Activated T-cell treated with anti-CD3 and anti-CD28 coated beads, Interleukin-2, amount 50 U/mL, for 24 hours (primary cell): ENCODE measurements at regions not wholly inside any gene's neighbourhood (a gene's known extent, or its start where the extent isn't known, plus 50 kb on each side); places are given as distances from the start of the nearest gene placed in this dataset.

ENCODE experiments used
- DNase-seq: peaks from one replicate; pipeline ENCODE4 v3.0.0-alpha.2; 2020
- H3K27ac Mint-ChIP-seq: 2 replicates; pipeline ENCODE4 v1.8.0; 2020; ENCODE audit warnings: mild to moderate bottlenecking, mixed read lengths
- H3K27me3 Mint-ChIP-seq: 2 replicates; pipeline ENCODE4 v1.8.0; 2020; ENCODE audit warnings: mixed read lengths
- H3K36me3 Mint-ChIP-seq: 2 replicates; pipeline ENCODE4 v1.8.0; 2020; ENCODE audit warnings: low read depth, mixed read lengths
- H3K4me1 Mint-ChIP-seq: 2 replicates; pipeline ENCODE4 v1.8.0; 2020; ENCODE audit warnings: low read depth, mixed read lengths
- H3K4me3 Mint-ChIP-seq: 2 replicates; pipeline ENCODE4 v1.8.0; 2020; ENCODE audit warnings: mild to moderate bottlenecking, moderate library complexity, mixed read lengths
- H3K9me3 Mint-ChIP-seq: 2 replicates; pipeline ENCODE4 v1.8.0; 2020; ENCODE audit warnings: mixed read lengths

DNA sequence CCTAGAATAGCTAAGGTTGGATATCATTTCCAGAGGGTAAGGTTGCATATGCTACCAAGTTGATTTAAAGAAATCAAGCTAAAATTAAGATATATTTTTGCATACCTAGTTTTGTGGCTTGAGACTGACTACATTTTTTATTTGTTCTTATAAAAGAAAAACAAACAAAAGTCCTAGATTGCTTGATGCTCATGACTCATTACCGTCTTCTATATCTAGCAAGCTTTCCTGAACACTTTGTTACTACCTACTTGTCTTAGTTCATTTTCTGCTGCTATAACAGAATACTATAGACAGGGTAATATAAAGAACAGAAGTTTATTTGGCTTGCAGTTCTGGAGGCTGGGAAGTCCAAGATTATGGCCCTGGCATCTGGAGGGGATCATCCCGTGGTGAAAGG, 152.1 kb upstream of the THRB start:
- no peak for DNase-seq
- peaks cover 2% of the 10 kb centered on the region for H3K9me3 Mint-ChIP-seq
- H3K36me3 Mint-ChIP-seq = no peaks in the 10 kb centered on the region
- no peaks in the 10 kb centered on the region for H3K4me1 Mint-ChIP-seq
- H3K4me3 Mint-ChIP-seq = no peak overlapping the region
- no peaks in the 10 kb centered on the region for H3K27me3 Mint-ChIP-seq
- no peak overlapping the region for H3K27ac Mint-ChIP-seq

DNA sequence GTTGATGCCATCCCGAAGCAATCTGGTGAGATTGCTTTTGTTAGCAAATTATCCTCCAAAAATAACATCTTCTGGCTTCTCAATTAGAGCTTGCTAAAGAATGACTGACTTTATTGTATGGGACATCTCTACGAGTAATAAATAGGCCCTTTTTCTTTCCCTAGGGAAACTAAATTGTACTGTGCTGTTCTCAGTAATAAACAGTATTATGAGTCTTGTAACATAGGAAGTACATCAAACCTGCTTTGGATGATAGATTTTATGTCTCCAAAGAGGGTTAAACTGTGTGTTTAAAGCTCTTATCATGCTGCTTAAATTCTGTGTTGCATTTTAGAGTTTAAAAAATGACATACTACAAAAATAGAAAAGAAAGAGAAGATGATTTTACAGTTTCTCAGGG, 153.4 kb upstream of the THRB start:
- no peak overlapping the region for H3K4me3 Mint-ChIP-seq

GRCh38 chr3:24650839-24651238, 156.2 kb upstream of the THRB start:
- no peak overlapping the region for H3K4me3 Mint-ChIP-seq
- H3K27me3 Mint-ChIP-seq = no peaks in the 10 kb centered on the region
- no peaks in the 10 kb centered on the region for H3K36me3 Mint-ChIP-seq
- H3K27ac Mint-ChIP-seq = no peak overlapping the region
- peaks cover 3% of the 10 kb centered on the region for H3K9me3 Mint-ChIP-seq
- no peaks in the 10 kb centered on the region for H3K4me1 Mint-ChIP-seq
- DNase-seq = no peak

More for the DNA sequence above, 153.4 kb upstream of the THRB start:
- peaks cover 2% of the 10 kb centered on the region for H3K9me3 Mint-ChIP-seq
- no peak for DNase-seq
- H3K36me3 Mint-ChIP-seq = no peaks in the 10 kb centered on the region
- H3K27me3 Mint-ChIP-seq = no peaks in the 10 kb centered on the region
- no peak overlapping the region for H3K27ac Mint-ChIP-seq
- H3K4me1 Mint-ChIP-seq = no peaks in the 10 kb centered on the region

DNA sequence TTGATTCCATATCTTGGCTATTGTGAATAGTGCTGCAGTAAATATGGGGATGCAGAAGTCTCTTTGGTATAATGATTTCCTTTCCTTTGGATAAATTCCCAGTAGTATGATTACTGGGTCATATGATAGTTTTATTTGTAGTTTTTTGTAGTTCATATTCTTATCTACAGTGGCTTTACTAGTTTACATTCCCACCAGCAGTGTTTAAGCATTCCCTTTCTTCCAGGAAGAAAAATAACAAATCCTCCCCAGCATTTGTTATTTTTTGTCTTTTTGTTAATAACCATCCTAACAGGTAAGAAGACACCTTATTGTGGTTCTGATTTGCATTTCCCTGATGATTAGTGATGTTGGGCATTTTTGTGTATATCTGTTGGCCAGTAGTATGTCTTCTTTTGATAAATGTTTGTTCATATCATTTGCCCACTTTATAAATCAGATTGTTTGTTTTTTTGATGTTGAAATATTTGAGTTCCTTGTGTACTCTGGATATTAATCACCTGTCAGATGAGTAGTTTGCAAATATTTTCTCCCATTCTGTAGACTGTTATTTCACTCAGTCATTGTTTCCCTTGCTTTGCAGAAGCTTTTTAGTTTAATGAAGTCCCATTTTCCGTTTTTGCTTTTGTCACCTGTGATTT, 163.3 kb upstream of the THRB start:
- H3K9me3 Mint-ChIP-seq = peaks cover 3% of the 10 kb centered on the region
- no peak for DNase-seq
- H3K27ac Mint-ChIP-seq = no peak overlapping the region
- H3K36me3 Mint-ChIP-seq = no peaks in the 10 kb centered on the region
- H3K4me1 Mint-ChIP-seq = no peaks in the 10 kb centered on the region
- no peak overlapping the region for H3K4me3 Mint-ChIP-seq
- H3K27me3 Mint-ChIP-seq = no peaks in the 10 kb centered on the region

GRCh38 chr3:24661175-24661584, 166.5 kb upstream of the THRB start:
- no peak for DNase-seq
- Mint-ChIP-seq H3K4me3 (no peak overlapping the region), H3K27me3 (no peaks in the 10 kb centered on the region), H3K36me3 (no peaks in the 10 kb centered on the region), H3K9me3 (no peaks in the 10 kb centered on the region), H3K27ac (no peak overlapping the region), H3K4me1 (no peaks in the 10 kb centered on the region)

DNA sequence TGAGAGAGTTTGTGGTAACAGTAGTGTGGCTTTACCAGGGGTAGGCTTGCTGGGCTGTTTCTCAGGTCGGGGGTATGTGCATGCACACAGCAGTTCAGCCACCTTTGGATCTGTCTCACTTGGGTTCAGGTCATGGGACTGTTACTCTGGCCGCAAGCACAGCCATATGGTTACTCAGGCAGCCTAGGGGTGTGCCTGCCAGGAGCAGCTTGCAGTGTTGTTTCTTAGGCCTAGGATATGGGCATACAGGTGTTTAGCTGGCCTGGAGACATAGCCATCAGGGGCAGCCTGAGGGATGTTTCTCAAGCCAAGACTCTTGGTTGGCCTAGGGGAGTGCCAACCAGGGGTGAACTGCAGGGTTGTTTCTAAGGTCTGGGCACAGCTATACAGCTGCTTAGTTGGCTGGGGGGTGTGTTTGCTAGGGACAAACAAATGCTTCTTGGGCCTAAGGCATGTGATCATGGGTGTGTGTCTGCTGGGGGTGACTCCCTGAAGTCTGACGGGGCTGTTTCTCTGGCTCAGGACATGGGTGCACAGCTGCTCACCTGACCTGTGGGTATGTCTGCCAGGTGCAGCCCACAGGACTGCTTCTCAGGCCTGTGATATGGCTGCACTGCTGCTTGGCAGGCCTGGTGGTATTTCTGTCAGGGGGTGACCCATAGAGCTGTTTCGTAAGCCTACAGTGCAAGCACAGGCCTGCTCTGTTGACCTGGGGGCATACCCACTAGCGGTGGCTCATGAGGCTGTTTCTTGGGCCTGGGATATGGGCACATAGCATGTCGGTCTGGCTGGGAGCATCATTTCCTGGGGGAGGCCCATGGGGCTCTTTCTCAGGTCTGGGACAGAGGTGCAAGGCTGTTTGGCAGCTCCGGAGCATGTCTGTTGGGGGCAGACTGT, 168.0 kb upstream of the THRB start:
- Mint-ChIP-seq H3K9me3 (no peaks in the 10 kb centered on the region), H3K27ac (no peak overlapping the region), H3K36me3 (no peaks in the 10 kb centered on the region)

DNA sequence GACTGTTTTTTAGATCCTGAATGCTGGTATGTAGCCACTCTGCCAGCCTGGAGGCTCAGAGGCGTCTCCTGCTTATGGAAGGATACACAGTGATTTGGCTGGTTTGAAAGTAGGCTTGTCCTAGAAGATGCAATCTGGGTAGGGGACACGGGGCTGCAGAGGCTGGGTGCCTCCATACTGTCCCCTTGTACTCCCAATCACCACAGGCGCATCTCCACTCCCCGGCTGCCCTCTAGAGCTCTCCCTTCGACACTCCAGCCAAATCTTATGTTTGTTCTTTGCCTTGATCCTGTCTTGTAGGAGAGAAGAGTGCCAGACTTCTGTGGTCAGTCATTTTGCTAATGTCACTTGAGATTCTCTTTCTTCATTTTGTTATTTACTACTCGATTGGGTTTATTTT, 168.8 kb upstream of the THRB start:
- Mint-ChIP-seq H3K9me3 (no peaks in the 10 kb centered on the region), H3K4me1 (no peaks in the 10 kb centered on the region), H3K36me3 (no peaks in the 10 kb centered on the region), H3K4me3 (no peak overlapping the region), H3K27ac (no peak overlapping the region), H3K27me3 (no peaks in the 10 kb centered on the region)
- DNase-seq = no peak

More for the DNA sequence above, 168.0 kb upstream of the THRB start:
- Mint-ChIP-seq H3K4me3 (no peak overlapping the region), H3K4me1 (no peaks in the 10 kb centered on the region), H3K27me3 (no peaks in the 10 kb centered on the region)
- DNase-seq = no peak

DNA sequence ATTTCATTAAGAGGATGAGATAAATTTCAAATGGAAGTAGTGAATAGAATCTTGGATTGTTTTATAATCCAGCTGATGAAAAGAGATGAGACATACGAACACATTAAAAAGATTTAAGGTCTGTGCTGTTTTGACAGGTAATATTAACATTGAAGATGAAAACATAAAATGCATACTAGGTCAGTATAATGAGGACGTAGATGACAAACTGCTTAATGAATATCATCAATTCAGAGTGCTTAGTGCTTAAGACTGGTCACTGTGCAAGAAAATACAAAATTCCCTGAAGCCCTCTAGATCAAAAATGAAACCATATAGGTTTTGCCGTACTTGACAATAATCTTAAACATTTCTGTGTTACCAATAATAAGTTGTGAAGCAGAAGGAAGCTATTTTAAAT, 173.4 kb upstream of the THRB start:
- peaks cover 10% of the 10 kb centered on the region for H3K27me3 Mint-ChIP-seq
- H3K27ac Mint-ChIP-seq = no peak overlapping the region
- no peak overlapping the region for H3K4me3 Mint-ChIP-seq
- DNase-seq = no peak
- no peaks in the 10 kb centered on the region for H3K9me3 Mint-ChIP-seq
- no peaks in the 10 kb centered on the region for H3K4me1 Mint-ChIP-seq
- H3K36me3 Mint-ChIP-seq = no peaks in the 10 kb centered on the region

- Mint-ChIP-seq H3K36me3 (no peaks in the 10 kb centered on the region), H3K9me3 (no peaks in the 10 kb centered on the region), H3K4me1 (no peaks in the 10 kb centered on the region), H3K27me3 (peaks cover 19% of the 10 kb centered on the region), H3K4me3 (no peak overlapping the region), H3K27ac (no peak overlapping the region)
- no peak for DNase-seq
These were observed 176.2 kb upstream of the THRB start for GRCh38 chr3:24670871-24671270.

- H3K4me1 Mint-ChIP-seq = peaks cover 6% of the 10 kb centered on the region
- H3K4me3 Mint-ChIP-seq = no peak overlapping the region
- no peaks in the 10 kb centered on the region for H3K36me3 Mint-ChIP-seq
- peaks cover 34% of the 10 kb centered on the region for H3K27me3 Mint-ChIP-seq
- no peak overlapping the region for H3K27ac Mint-ChIP-seq
- no peak for DNase-seq
- no peaks in the 10 kb centered on the region for H3K9me3 Mint-ChIP-seq
These were observed 178.9 kb upstream of the THRB start for GRCh38 chr3:24673596-24673995.

GRCh38 chr3:24674261-24674660, 179.6 kb upstream of the THRB start:
- Mint-ChIP-seq H3K27ac (no peak overlapping the region), H3K27me3 (peaks cover 39% of the 10 kb centered on the region), H3K4me3 (no peak overlapping the region), H3K9me3 (no peaks in the 10 kb centered on the region), H3K36me3 (no peaks in the 10 kb centered on the region), H3K4me1 (peaks cover 9% of the 10 kb centered on the region)
- no peak for DNase-seq

DNA sequence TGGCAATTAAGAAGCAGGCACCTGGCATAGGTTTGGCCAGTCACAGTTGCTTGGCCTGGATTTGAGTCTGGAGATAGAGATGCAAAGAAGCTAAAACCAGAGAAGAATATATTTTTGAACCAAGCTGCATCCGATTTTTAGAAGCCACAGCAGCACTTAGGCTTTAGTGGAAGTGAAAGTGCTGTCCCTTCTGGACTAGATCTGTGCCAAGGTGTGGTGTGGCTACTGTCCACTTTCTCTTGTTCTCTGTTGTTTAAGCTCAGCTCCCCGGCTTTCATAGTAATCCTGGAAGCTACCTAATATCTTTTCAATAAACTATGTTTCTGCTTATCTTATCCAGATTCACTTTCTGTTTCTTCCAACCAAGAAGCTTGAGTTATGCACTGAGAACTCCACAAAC, 183.4 kb upstream of the THRB start:
- Mint-ChIP-seq H3K9me3 (no peaks in the 10 kb centered on the region), H3K27ac (no peak overlapping the region), H3K36me3 (no peaks in the 10 kb centered on the region), H3K4me3 (no peak overlapping the region), H3K4me1 (peaks cover 12% of the 10 kb centered on the region), H3K27me3 (peaks cover 55% of the 10 kb centered on the region)
- DNase-seq = no peak

- H3K27ac Mint-ChIP-seq = no peak overlapping the region
- H3K27me3 Mint-ChIP-seq = peaks cover 56% of the 10 kb centered on the region
- peaks cover 12% of the 10 kb centered on the region for H3K4me1 Mint-ChIP-seq
- no peaks in the 10 kb centered on the region for H3K9me3 Mint-ChIP-seq
- H3K4me3 Mint-ChIP-seq = no peak overlapping the region
- no peak for DNase-seq
- no peaks in the 10 kb centered on the region for H3K36me3 Mint-ChIP-seq
These were observed 183.8 kb upstream of the THRB start for GRCh38 chr3:24678421-24678865.

DNA sequence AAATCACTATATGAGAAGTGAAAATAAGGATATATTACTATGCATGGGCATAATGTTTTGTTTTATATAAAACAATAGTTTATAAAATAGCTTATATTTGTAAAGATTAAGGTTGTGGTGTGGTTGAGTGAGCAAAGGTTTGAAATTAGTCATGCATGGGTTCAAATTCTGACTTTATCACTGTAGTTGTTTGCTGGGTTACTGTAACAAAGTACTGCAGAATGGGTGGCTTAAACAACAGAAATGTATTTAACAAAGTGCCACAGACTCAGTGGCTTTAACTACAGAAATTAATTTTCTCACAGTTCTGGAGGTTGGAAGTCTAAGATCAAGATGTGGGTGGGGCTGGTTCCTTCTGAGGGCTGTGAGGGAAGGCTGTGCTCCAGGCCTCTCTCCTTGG, 184.8 kb upstream of the THRB start:
- Mint-ChIP-seq H3K27me3 (peaks cover 62% of the 10 kb centered on the region), H3K36me3 (no peaks in the 10 kb centered on the region), H3K9me3 (no peaks in the 10 kb centered on the region), H3K27ac (no peak overlapping the region), H3K4me3 (no peak overlapping the region), H3K4me1 (peaks cover 12% of the 10 kb centered on the region)
- DNase-seq = no peak

- DNase-seq = peak; percentile 66
- H3K9me3 Mint-ChIP-seq = no peaks in the 10 kb centered on the region
- no peaks in the 10 kb centered on the region for H3K36me3 Mint-ChIP-seq
- H3K4me3 Mint-ChIP-seq = no peak overlapping the region
- peaks cover 61% of the 10 kb centered on the region for H3K27me3 Mint-ChIP-seq
- H3K4me1 Mint-ChIP-seq = peaks cover 12% of the 10 kb centered on the region
- no peak overlapping the region for H3K27ac Mint-ChIP-seq
These were observed 185.7 kb upstream of the THRB start for GRCh38 chr3:24680214-24680967.
